ENCODE measurements at regions not wholly inside any gene's neighbourhood (a gene's known extent, or its start where the extent isn't known, plus 50 kb on each side); places are given as distances from the start of the nearest gene placed in this dataset.
"Not testable (repeated sequence)": the region's sequence is repeated elsewhere in the genome, so short reads cannot be mapped to it uniquely, and the experiment has no call there.

DNA sequence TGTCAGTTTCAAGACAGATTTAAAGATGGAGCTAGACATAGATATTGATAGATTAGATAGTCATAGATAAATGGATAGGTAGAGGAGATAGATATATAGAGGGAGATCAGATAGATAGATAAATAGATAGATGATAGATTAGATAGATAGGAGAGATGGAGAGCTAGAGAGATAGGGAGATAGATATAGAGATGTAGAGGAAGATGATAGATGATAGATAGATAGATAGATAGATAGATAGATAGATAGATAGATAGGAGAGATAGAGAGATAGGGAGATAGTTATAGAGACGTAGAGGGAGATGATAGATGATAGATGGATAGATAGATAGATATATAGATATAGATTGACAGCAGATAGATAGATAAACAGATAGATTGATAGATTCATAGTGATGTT, 1038.8 kb upstream of the AUTS2 start:
- DNase-seq (ENCODE audit: low spot score) = no peak

DNA sequence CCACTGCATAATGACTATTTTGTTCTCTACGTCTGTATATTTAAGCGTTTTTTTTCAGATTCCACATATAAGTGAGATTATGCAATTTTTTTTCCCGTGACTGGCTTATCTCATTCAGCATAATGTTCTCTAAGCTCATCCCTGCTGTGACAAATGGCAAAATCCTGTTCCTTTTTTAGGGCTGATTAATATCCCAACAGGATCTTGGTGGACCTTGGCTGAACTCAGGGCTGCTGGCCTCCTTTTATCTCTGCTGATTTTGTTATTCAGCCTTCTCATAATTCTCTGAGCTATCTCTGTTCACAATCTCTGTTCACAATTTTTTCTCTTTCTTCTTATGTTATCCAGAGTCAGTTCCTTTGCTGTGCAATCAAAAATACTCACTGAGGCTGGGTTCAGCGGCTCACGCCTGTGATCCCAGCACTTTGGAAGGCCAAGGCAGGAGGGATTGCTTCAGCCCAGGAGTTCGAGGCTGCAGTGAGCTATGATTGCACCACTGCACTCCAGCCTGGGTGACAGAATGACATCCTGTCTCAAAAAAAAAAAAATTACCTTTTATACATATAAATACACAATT, 1035.9 kb upstream of the AUTS2 start:
- no peak for DNase-seq (ENCODE audit: low spot score)

DNA sequence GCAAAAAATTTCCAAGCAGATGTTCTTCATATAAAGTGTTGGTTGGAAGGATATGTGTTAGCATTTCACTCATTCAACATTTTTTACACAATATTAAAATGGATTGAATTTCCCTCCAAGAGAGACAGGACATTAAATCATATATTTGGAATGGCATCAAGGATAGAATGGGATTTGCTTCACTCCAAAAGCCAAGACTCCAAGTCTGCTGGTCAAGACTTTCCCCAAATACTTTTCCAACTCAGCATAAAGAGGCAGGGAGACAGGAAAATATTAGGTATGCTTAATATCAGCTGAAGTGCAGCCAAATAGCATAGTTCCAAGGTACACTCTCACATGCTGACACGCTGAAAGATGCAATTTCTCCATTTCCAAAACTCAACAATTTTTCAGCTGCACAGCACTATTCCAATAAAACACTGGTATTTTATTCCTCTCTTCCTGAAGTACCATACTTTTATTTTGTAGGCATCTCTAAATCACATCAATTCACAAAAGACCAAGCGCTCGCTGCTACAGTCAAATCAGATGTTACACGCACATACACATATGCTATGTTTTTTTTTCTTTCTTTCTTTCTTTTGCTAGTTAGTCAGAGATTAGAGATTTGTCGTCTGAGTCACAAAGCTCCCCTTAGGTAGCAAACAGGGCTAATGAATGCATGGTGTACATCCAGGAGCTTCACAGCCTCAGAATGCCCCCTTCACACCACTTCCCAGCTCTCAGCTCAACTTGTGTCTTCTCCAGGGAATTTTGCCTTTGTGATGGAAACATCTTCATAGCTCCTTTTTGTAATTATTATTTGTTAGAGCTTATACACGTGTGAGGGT, 1033.8 kb upstream of the AUTS2 start:
- DNase-seq (ENCODE audit: low spot score) = no peak

DNA sequence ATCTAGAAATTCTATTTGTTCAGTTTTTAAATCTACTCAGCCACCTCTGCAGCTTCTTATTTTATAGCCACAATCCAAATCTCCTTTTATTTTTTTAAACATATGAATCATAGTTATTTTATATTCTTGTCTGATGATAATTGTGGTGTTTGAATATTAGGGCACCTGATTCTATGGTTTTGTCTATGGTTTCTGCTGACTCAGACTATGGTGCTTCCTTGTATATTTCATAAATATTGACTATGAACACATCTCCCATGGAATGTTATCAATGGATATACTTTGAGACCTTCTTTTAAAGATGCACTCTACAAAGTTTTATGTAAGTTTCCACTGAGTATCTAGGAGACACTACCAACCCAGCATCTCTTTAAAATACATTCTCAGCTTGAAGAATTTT, 1027.0 kb upstream of the AUTS2 start:
- no peak for DNase-seq (ENCODE audit: low spot score)

DNA sequence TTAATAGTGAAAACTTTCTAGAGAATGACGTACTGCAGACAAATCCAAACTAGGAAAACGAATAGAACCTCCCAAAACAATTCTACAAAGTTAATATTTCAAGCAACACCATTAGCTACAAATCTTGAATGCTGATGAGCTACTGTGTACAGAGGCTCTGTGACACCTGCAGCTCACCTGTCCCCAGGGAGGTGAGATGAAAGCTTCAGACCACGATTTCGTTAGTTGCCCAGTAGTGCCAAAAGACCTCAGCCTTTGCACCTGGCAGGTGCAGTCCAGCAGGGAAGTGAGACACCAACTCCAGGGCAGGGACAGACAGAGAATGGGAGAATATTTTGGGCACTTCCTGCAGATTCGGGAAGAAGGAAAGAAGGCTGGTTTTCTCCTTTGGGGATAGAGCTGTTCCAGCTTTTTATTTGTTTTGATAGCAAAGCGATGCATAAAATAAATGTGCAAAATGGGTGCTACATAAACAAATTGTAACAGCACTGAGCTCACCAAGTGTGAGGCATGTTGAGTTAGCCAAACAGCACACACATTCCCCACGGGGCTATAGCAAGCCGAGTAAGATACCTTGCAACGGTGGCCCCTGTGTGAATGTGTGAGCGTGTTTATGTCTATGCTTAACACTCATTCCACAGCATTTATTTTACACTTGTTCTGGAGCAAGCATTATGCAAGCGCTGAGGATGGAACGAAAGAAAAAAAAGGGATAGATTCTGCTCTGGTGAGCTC, 1024.8 kb upstream of the AUTS2 start:
- DNase-seq (ENCODE audit: low spot score) = no peak

DNA sequence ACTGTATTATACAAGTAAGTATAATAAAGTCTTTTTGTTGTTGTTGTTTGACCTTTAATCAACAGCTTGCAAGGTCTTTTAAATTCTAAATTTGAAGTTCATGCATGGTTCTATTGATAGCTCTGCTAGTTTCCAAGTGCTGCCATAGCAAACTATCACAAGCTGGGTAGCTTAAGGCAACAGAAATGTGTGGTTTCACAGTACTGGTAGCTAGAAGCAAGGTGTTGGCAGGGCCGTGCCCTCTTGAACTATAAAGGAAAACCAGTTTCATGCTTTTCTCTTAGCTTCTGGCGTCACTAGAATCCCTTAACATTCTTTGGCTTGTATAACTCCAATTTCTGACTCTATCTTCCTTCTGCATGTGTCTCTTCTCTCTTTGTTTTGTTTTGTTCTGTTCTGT, 1021.9 kb upstream of the AUTS2 start:
- no peak for DNase-seq (ENCODE audit: low spot score)

DNA sequence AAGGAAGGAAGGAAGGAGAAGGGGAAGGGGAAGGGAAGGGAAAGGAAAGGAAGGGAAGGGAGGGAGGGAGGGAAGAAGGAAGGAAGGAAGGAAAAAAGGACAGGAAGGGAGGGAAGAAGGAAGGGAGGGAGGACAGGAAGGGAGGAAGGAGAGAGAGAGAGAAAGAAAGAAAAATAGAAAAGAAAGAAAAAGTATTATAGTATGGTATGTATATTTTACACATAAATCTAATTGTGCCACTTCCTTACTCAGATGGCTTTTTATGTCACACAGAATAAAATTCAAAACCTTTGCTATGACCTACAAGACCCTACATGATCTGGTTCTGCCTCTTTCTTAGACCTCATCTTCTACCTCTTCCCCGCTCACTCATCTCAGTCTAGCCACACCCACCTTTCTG, 1016.9 kb upstream of the AUTS2 start:
- DNase-seq (ENCODE audit: low spot score) = no peak

DNA sequence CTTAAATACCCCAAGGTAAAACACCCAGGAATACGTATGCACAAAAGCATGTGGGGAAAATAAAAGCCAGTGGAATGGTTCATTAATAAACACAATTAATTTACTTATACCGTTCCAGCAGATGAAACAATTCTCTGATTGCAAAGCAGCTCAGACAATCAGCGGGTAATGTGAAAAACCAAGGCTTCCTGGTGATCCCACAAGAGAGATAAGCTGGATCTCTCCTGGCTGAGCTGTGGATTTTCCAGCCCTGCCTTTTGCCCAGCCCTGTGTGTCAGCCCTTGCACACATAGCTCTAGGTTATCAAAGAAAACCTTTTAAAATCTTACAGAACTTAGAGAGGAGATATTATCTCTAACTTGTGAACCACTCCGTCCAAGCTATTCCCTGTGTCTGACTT, 1010.7 kb upstream of the AUTS2 start:
- DNase-seq (ENCODE audit: low spot score) = no peak

DNA sequence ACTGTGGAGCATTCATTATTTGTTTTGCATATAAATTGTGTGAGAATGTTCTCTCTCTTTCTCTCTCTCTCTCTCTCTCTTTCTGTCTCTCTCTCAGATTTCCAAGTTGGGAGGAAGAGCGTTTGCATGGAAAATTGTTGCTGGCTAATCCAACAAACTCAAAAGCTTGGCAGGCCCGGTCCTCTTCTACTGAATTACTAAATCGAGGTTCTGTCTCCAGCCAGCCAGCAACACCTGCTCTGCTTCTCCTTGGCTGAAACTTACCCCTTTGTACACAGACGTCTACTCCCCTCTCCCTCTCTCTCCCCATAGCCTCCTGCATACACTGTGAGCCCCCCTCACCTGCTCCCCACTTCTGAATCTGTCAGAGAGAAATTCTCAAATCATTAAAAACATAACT, 996.4 kb upstream of the AUTS2 start:
- DNase-seq (ENCODE audit: low spot score) = no peak

DNA sequence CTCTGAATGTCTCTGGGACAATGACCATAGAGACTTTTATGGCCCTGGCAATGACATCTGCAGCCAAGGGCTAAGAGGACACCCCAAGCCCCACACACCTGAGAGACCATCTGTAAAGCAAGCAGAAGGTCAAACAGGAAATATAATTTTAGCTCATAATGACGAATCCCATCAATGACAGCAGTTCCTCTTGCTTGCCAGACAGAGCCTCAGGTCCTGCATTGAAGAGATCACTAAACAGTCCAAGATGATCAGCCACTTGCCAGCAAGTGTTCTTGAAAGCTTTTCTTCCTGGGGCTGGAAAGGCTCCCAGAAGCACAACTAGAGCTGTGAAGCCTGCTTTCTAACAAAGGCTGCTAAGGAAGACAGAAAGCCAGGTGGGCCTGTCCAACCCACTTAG, 993.7 kb upstream of the AUTS2 start:
- DNase-seq (ENCODE audit: low spot score) = no peak

DNA sequence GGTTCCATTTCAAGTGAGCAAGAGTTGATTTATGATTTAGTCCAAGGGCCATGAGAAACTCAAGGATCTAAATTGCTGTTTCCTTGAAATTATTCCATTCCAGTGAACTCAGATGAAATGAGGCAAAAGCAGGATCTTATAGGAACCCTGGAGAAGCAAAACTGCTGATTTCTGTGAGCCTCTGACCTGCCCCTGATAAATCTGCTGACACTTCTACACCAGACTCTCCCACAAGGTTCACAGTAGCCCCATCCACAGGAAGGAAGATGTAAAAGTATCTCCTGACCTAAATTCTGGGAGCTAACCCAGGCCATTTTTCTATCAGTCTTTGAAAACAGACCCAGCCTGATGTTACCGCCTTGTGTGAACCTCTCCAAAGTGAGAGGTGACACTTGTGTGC, 987.6 kb upstream of the AUTS2 start:
- no peak for DNase-seq (ENCODE audit: low spot score)

DNA sequence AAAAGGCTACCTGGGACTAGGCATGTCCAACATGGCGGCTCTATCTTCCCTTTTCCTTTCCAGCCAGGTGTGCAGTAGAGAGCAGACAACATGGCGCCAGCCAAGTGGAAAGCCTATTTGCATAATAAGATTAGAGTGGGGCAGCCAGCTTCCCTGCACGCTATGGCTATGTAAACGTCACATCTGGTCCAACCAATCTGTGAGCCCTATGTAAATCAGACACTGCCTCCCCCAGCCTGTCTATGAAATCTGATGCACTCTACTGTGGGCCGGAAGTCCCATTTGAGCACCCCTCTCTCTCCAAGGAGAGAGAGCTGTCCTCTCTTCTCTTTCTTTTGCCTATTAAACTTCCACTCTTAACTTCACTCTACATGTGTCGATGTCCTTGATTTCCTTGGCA, 984.9 kb upstream of the AUTS2 start:
- no peak for DNase-seq (ENCODE audit: low spot score)

DNA sequence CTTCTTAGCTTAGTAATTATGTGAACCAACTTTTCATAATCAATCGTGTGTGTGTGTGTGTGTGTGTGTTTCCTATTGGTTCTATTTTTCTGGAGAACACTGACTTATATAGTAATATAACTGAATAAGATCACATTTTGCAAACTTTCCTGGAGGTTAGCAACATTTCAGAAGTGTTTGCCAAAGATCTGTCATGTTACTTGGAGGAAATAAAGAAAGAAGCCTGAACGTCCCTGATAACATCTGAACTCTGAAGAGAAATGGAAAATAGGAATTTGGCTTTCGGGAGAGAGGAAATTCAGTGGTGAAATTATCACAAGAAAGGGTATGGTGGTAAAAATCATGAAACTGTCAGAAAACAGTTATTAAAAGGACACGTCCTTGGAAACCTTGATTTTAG, 984.4 kb upstream of the AUTS2 start:
- DNase-seq (ENCODE audit: low spot score) = no peak

DNA sequence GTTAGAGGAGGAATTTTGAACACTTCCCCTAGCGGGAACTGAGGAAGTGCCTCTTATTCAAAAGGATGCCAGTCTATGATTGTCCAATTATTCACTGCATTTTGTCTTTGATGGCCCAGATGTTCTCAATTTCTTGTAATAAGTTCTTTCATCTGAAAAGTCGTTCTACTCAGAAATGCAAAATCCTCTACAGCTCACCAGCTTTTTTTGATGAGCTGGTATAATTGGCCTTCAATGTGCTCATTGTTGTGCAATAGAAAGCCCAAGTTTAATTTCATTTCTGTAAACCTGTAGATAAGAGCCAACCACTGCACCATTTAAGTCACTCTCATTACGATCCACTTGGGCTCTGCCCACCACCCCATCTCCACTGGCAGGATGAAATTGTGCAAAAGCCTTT, 978.7 kb upstream of the AUTS2 start:
- no peak for DNase-seq (ENCODE audit: low spot score)

DNA sequence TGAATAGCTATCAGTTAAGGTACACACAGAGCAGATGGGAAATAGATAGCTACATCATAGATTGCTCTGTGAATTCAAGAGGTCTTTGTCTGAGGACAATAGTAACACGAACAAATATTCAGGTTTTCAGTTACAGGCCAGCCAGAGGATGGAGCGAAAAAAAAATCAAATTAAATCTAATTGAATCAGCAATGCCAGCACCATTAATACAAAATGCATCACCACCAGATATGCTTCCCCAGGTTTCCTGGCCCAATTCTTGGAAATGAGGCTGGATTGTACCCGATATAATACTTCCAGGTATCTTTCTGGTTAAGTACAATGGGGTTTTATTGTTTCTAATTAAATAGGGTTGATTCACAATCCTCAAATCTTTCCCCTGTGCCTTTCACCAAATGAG, 975.8 kb upstream of the AUTS2 start:
- DNase-seq (ENCODE audit: low spot score) = no peak

DNA sequence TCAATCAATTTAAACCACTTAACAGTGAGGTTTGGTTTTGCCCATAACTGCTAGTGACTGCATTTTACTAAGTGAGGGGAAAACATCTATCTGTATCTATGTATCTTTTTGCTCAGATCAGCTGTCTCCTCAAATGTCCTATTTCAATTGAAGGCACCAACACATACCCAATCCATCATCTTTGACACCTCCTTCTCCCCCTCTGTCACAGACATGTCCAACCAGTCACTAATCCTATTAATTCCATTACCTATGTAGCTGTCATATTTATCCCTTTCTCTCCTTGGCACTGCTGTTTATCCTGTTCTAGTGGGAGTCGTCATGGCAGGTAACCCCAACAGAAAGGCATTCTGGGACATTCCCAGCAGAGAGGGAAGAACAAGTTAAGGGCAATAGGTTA, 975.2 kb upstream of the AUTS2 start:
- DNase-seq (ENCODE audit: low spot score) = no peak

DNA sequence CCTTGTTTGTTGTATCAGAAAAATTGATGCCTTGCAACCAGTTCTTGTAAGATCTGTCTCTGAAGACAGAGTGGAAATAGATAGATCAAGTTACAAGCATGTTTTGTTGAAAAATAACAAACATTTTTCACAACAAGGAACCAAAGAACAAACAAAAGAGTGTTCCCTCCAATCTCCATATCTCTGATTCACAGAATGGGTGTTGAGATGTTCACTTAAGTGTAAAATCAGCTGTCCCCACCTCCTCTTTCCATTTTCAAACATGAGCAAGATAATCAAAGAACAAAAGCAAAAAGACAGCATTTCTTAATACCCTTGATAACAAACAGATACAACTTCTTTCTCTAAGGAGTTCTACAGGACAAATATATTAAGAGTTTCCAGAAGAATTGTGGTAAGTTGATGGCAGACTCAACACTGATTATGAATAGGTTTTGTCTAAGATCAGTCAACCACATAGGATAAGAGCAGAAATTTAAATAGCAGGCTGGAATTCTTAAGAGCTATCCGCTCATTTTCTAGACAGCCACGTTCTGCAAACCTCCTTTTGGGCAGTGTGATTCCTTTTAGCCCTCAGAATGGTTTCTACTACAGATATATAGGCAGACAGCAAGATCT, 970.9 kb upstream of the AUTS2 start:
- DNase-seq (ENCODE audit: low spot score) = no peak

DNA sequence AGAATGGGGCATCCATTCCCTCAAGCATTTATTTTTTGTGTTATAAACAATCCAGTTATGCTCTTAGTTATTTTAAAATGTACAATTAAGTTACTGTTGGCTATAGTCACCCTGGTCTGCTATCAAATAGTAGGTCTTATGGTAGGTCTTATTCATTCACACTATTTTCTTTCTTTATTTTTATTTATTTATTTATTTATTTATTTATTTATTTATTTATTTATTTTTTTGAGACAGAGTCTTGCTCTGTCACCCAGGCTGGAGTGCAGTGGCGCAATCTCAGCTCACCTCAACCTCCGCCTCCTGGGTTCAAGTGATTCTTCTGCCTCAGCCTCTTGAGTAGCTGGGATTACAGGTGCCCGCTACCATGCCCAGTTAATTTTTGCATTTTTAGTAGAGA, 967.4 kb upstream of the AUTS2 start:
- not testable (repeated sequence) for DNase-seq (ENCODE audit: low spot score)

DNA sequence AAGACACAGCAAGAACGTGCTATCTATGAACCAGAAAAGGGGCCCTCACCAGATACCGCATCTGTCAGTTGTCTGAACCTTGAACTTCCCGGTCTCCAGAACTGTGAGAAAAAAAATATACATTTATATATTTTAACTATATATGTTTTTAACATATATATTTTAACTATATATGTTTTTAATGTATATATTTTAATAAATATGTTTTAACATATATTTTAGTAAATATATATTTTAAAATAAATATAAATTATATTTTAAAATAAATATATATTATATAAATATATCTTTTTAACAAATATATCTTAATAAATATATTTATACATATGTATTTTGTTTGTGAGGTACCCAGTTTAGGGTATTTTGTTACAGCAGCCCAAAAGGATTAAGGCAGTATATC, 958.2 kb upstream of the AUTS2 start:
- no peak for DNase-seq (ENCODE audit: low spot score)

DNA sequence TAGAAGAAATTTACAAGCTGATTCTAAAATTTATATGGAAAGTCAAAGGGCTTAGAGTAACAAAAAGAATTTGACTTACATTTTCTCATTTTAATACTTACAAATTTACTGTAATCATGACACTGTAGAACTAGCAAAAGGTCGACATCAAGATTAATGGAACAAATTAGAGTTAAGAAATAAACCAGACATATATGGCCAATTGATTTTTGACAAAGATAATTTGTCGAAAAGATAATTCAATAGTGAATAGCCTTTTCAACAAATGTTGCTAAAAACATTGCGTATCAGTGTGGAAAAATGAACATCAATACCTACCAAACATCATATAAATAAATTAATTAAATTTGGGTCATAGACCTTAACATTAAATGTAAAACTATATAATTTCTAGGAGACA, 955.5 kb upstream of the AUTS2 start:
- DNase-seq (ENCODE audit: low spot score) = no peak

DNA sequence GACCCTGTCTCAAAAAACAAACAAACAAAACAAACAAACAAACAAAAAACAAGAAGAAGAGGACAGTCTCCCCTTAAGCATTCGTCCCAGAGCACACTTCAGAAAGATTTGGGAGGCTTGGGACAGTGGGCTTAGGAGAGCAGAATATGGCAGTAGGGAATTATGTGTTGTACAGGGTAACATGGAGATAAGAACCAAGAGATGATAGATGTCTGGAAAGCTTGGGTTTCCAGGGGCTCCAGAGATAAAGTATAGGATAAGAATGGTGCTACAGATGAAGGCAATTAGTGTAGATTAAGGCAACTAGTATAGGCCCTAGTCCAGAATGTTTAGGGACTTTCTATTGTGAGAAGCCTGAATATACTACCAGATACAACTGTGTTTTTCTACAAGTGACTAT, 934.9 kb upstream of the AUTS2 start:
- DNase-seq (ENCODE audit: low spot score) = no peak

DNA sequence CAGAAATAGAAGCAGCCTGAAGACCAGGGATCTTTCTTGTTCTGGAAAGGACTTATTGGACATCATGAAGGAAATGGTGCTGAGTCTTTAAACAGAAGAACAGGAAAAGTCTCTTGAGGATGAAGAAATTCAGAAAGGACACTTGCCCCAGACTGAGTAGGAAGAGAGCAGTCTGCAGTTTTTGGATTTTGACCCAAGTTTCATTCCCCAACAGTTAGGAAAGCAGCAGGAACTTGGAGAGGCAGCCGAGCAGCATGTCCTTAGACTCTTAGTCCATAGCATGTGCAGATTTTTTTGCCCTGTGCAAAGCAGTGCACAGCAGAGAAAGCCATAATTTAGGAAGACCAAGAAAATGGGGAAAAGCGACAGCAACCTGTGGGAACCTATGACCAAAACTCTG, 927.2 kb upstream of the AUTS2 start:
- no peak for DNase-seq (ENCODE audit: low spot score)

DNA sequence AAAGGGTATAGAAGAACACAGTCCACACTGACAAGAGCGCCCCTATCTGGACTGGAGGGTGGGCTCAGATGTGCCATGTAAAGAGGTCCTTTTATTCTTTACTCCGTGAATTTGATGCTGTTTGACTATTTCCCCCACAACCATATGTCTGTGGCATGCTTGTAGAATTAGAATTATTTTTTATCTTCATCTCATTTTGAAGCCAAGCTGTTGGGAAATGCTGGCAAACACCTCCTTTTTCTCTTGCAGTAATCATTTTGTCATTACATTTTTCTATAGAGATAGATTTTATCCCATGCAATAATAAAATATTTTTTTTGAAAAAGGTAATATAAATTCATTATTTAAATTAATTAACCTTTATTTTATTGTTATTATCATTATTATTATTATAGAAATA, 926.6 kb upstream of the AUTS2 start:
- no peak for DNase-seq (ENCODE audit: low spot score)

Data from germinal center (tissue), 1 donor.